H1 (cell line): ENCODE measurements at regions not wholly inside any gene's neighbourhood (a gene's known extent, or its start where the extent isn't known, plus 50 kb on each side); places are given as distances from the start of the nearest gene placed in this dataset.

Source experiments
- CTCF ChIA-PET: fragments of 300-600 bp; sonication (Branson Sonifier 250); formaldehyde crosslinking; loops from one replicate; lab custom pipeline; 2021; ENCODE audit not compliant: partially characterized antibody; lab: Charles Lee
- POLR2A ChIA-PET: fragments of 300-600 bp; sonication (Branson Sonifier 250); formaldehyde crosslinking; loops from one replicate; lab custom pipeline; 2021; ENCODE audit warnings: inconsistent platforms; ENCODE audit not compliant: partially characterized antibody; lab: Charles Lee
- DNase-seq, 2 experiments: peaks; one replicate each; pipeline versions ENCODE4 v3.0.0 to v3.0.0-alpha.2; 2010 to 2022; ENCODE audit warnings: low spot score in 2 of 2, low read depth in 1 of 2, mixed read lengths in 1 of 2
- FAIRE-seq: peaks from 2 replicates; lab custom pipeline; 2011; peaks lifted over from hg19 to GRCh38; lab: Jason Lieb, UNC
- H2AFZ ChIP-seq: 2 replicates; pipeline ENCODE4 v1.8.1; 2012; ENCODE audit warnings: low read length, inconsistent platforms
- H2AK5ac ChIP-seq: 2 replicates; pipeline ENCODE4 v1.6.1; 2013; ENCODE audit warnings: low read depth, low read length
- H2BK120ac ChIP-seq: replicated peaks from 2 replicates; pipeline ENCODE3; 2013; ENCODE audit warnings: low read depth, low read length, inconsistent platforms
- H2BK12ac ChIP-seq: 2 replicates; pipeline ENCODE4 v1.6.1; 2013; ENCODE audit warnings: low read depth, low read length
- H2BK15ac ChIP-seq: 2 replicates; pipeline ENCODE4 v1.6.1; 2013; ENCODE audit warnings: low read length
- H2BK20ac ChIP-seq: 2 replicates; pipeline ENCODE4 v1.6.1; 2013; ENCODE audit warnings: low read length
- H2BK5ac ChIP-seq: 2 replicates; pipeline ENCODE4 v1.6.1; 2013; ENCODE audit warnings: low read depth, low read length
- H3K14ac ChIP-seq: 2 replicates; pipeline ENCODE4 v1.6.1; 2013; ENCODE audit warnings: inconsistent platforms; ENCODE audit not compliant: insufficient read length
- H3K18ac ChIP-seq: 2 replicates; pipeline ENCODE4 v1.6.1; 2013; ENCODE audit warnings: low read length; ENCODE audit errors: extremely low read depth
- H3K23ac ChIP-seq: 2 replicates; pipeline ENCODE4 v1.6.1; 2013; ENCODE audit warnings: inconsistent platforms; ENCODE audit not compliant: insufficient read length
- H3K23me2 ChIP-seq: 2 replicates; pipeline ENCODE4 v1.6.1; 2013; ENCODE audit warnings: low read depth, low read length
- H3K27ac ChIP-seq: 2 replicates; pipeline ENCODE4 v1.6.1; 2011; ENCODE audit warnings: low read depth, low read length, inconsistent platforms
- H3K27me3 ChIP-seq, 4 experiments: replicated peaks in 1 of 4; 1 replicate in 1 of 4; 2 replicates in 3 of 4; pipeline versions ENCODE4 v1.6.1 to v1.8.1; 2011 to 2013; ENCODE audit warnings: low read length in 3 of 4, mild to moderate bottlenecking in 3 of 4, inconsistent platforms in 2 of 4, mixed read lengths in 2 of 4, moderate library complexity in 1 of 4; ENCODE audit not compliant: control insufficient read depth in 3 of 4, insufficient read depth in 3 of 4; ENCODE audit errors: extremely low read depth in 1 of 4
- H3K36me3 ChIP-seq, 4 experiments: 2 replicates each; pipeline versions ENCODE4 v1.6.1 to v1.8.1; 2011 to 2013; ENCODE audit warnings: mild to moderate bottlenecking in 4 of 4, low read length in 3 of 4, moderate library complexity in 2 of 4, control low read depth in 1 of 4, inconsistent platforms in 1 of 4; ENCODE audit not compliant: insufficient read depth in 4 of 4, control insufficient read depth in 2 of 4
- H3K4ac ChIP-seq: replicated peaks from 2 replicates; pipeline ENCODE3; 2013; ENCODE audit warnings: low read length, low read depth, mixed read lengths, inconsistent platforms; ENCODE audit not compliant: insufficient read length
- H3K4me1 ChIP-seq, 4 experiments: replicated peaks in 1 of 4; 1 replicate in 1 of 4; 2 replicates in 3 of 4; pipeline versions ENCODE4 v1.6.1 to v1.8.1; 2011 to 2013; ENCODE audit warnings: low read length in 3 of 4, inconsistent platforms in 2 of 4, mixed read lengths in 1 of 4; ENCODE audit not compliant: insufficient read depth in 4 of 4, control insufficient read depth in 3 of 4
- H3K4me2 ChIP-seq, 2 experiments: 2 replicates each; pipeline versions ENCODE4 v1.6.1 to v1.8.1; 2011 to 2013; ENCODE audit warnings: low read depth in 2 of 2, low read length in 2 of 2, control low read depth in 1 of 2, inconsistent platforms in 1 of 2, mild to moderate bottlenecking in 1 of 2; ENCODE audit not compliant: insufficient read depth in 1 of 2
- H3K4me3 ChIP-seq, 4 experiments: fragments of 200-600, 300-600 bp in 1 of 4; sonication (generic), shearing (Covaris generic), sonication (Bioruptor Twin) in 1 of 4; 2 replicates each; pipeline versions ENCODE4 v1.5.1 to v1.8.1; 2011 to 2016; ENCODE audit warnings: low read length in 4 of 4, low read depth in 3 of 4, control low read depth in 2 of 4, inconsistent platforms in 2 of 4, mild to moderate bottlenecking in 2 of 4, mixed read lengths in 1 of 4, moderate library complexity in 1 of 4; ENCODE audit not compliant: insufficient read depth in 2 of 4; ENCODE audit errors: extremely low read depth in 1 of 4
- H3K56ac ChIP-seq: replicated peaks from 2 replicates; pipeline ENCODE3; 2013; ENCODE audit warnings: low read depth, mild to moderate bottlenecking, mixed read lengths, low read length, inconsistent platforms; ENCODE audit not compliant: insufficient read length
- H3K79me1 ChIP-seq: 2 replicates; pipeline ENCODE4 v1.6.1; 2013; ENCODE audit warnings: low read depth, low read length, control low read depth
- H3K79me2 ChIP-seq, 2 experiments: 2 replicates each; pipeline versions ENCODE4 v1.6.1 to v1.8.1; 2012 to 2013; ENCODE audit warnings: low read length in 2 of 2, mild to moderate bottlenecking in 2 of 2, inconsistent platforms in 1 of 2; ENCODE audit not compliant: insufficient read depth in 2 of 2, control insufficient read depth in 1 of 2
- H3K9ac ChIP-seq, 4 experiments: replicated peaks in 1 of 4; 1 replicate in 1 of 4; 2 replicates in 3 of 4; pipeline versions ENCODE4 v1.6.1 to v1.8.1; 2011 to 2013; ENCODE audit warnings: low read depth in 3 of 4, low read length in 3 of 4, control low read depth in 2 of 4, mild to moderate bottlenecking in 2 of 4, moderate library complexity in 2 of 4, inconsistent platforms in 1 of 4; ENCODE audit errors: extremely low read depth in 1 of 4
- H3K9me3 ChIP-seq, 2 experiments: 2 replicates each; pipeline versions ENCODE4 v1.6.1 to v1.8.1; 2012 to 2013; ENCODE audit warnings: mild to moderate bottlenecking in 2 of 2, moderate library complexity in 2 of 2, control low read depth in 1 of 2, inconsistent platforms in 1 of 2, low read depth in 1 of 2, low read length in 1 of 2, mixed read lengths in 1 of 2; ENCODE audit not compliant: insufficient read depth in 2 of 2
- H4K20me1 ChIP-seq, 2 experiments: replicated peaks in 1 of 2; 2 replicates each; pipeline versions ENCODE3 to v1.8.1; 2011 to 2013; ENCODE audit warnings: inconsistent platforms in 2 of 2, low read length in 2 of 2, mild to moderate bottlenecking in 1 of 2; ENCODE audit not compliant: insufficient read depth in 2 of 2, control insufficient read depth in 1 of 2
- H4K5ac ChIP-seq: 2 replicates; pipeline ENCODE4 v1.6.1; 2013; ENCODE audit warnings: low read length, low read depth, mixed read lengths, inconsistent platforms; ENCODE audit not compliant: insufficient read length
- H4K8ac ChIP-seq: 2 replicates; pipeline ENCODE4 v1.8.0; 2013; ENCODE audit warnings: mild to moderate bottlenecking, moderate library complexity, low read length, inconsistent platforms; ENCODE audit not compliant: insufficient read depth; ENCODE audit errors: extremely low read depth
- H4K91ac ChIP-seq: replicated peaks from 2 replicates; pipeline ENCODE3; 2013; ENCODE audit warnings: low read length, mixed read lengths, inconsistent platforms; ENCODE audit not compliant: insufficient read length
- ATF2 ChIP-seq: IDR thresholded peaks from 2 replicates; pipeline ENCODE4 v1.6.1; 2012; ENCODE audit warnings: low read length, inconsistent platforms
- CBX8 ChIP-seq: fragments of 300-800, 300-1000 bp; sonication (generic); IDR thresholded peaks from 2 replicates; pipeline ENCODE4 v1.7.1; 2016; ENCODE audit warnings: low read depth, low read length, borderline replicate concordance
- E2F6 ChIP-seq: IDR thresholded peaks from 2 replicates; pipeline ENCODE4 v1.6.1; 2012; ENCODE audit warnings: inconsistent platforms
- EGR1 ChIP-seq: IDR thresholded peaks from 2 replicates; pipeline ENCODE4 v1.6.1; 2011; ENCODE audit warnings: low read depth, low read length, borderline replicate concordance
- KDM1A ChIP-seq: fragments of 200-600, 300-600 bp; sonication (generic); IDR thresholded peaks from 2 replicates; pipeline ENCODE4 v1.7.1; 2016; ENCODE audit warnings: mild to moderate bottlenecking, low read length, borderline replicate concordance
- MAFK ChIP-seq: IDR thresholded peaks from 2 replicates; pipeline ENCODE4 v1.6.1; 2012; ENCODE audit warnings: low read depth, mild to moderate bottlenecking, improper control_type of control experiment, low read length
- SIRT6 ChIP-seq: IDR thresholded peaks from one replicate; pipeline ENCODE4 v1.7.1; 2012; ENCODE audit warnings: low read length, inconsistent platforms
- WGBS, 2 experiments: shearing (Covaris generic) in 1 of 2; methylation state at CpG; one replicate each; pipeline versions ENCODE4 v1.1.6 to v1.1.7; 2013 to 2015; ENCODE audit warnings: low lambda C conversion rate in 2 of 2, mixed read lengths in 2 of 2, inconsistent platforms in 1 of 2, low coverage in 1 of 2, missing lambda C conversion rate in 1 of 2; ENCODE audit not compliant: insufficient replicate concordance in 2 of 2, insufficient coverage in 1 of 2, insufficient read length in 1 of 2; ENCODE audit errors: extremely low coverage in 1 of 2, missing lambda C conversion rate in 1 of 2; 5-methylcytosine and 5-hydroxymethylcytosine counted together

- Histone ChIP-seq H3K27ac (no peak overlapping the region), H3K4ac (no peak overlapping the region), H3K56ac (no peak overlapping the region), H3K4me2 (no peak overlapping the region), H2AK5ac (no peak overlapping the region), H2BK5ac (no peak overlapping the region), H3K4me1 (peaks cover 0 to 3% (median under 1%) of the 10 kb centered on the region in 4 experiments; a peak in 2 of 7 replicates), H2AFZ (no peak overlapping the region), H3K9ac (no peak overlapping the region), H3K14ac (no peak overlapping the region), H2BK15ac (no peak overlapping the region), H3K79me1 (no peaks in the 10 kb centered on the region), H3K23ac (no peak overlapping the region), H4K91ac (no peak overlapping the region), H3K36me3 (no peaks in the 10 kb centered on the region), H3K27me3 (no peaks in the 10 kb centered on the region), H3K4me3 (no peak overlapping the region), H3K18ac (no peak overlapping the region), H4K5ac (no peak overlapping the region), H3K23me2 (no peaks in the 10 kb centered on the region), H4K8ac (no peak overlapping the region), H2BK120ac (no peak overlapping the region), H2BK12ac (no peak overlapping the region), H4K20me1 (no peaks in the 10 kb centered on the region), H3K79me2 (no peaks in the 10 kb centered on the region), H3K9me3 (no peaks in the 10 kb centered on the region), H2BK20ac (no peak overlapping the region)
- 93% methylated on average over 8 of the region's 8 CpGs; no CpG with 5 or more reads in 1 of the 2 experiments for WGBS, 2 experiments
- FAIRE-seq (no peak), DNase-seq (no peak)
- CTCF ChIA-PET = interaction anchor here (1.3 kb wide), 1 partner anchor 371 kb away, joined by 4 read pairs; no protein-coding TSS in a partner anchor
- TF ChIP-seq E2F6 (no peak), CBX8 (no peak), SIRT6 (no peak), KDM1A (no peak), MAFK (no peak), ATF2 (no peak), EGR1 (no peak)
- POLR2A ChIA-PET = no interaction called here
These were observed 225.2 kb downstream of the ETNK1 start for GRCh38 chr12:22850185-22850584.
